Adrenal gland (tissue), 5 donors: ENCODE measurements at regions not wholly inside any gene's neighbourhood (a gene's known extent, or its start where the extent isn't known, plus 50 kb on each side); places are given as distances from the start of the nearest gene placed in this dataset.

Experiments
- CTCF ChIP-seq, 6 experiments: fragments of 450-650 bp in 4 of 6; fragments of 200-600 bp in 2 of 6; sonication (generic) in 1 of 6; IDR thresholded peaks; 1 replicate in 5 of 6; 2 replicates in 1 of 6; pipeline versions ENCODE4 v1.5.1 to v1.8.0; 2016 to 2021; ENCODE audit warnings: antibody characterized with exemption in 6 of 6, mild to moderate bottlenecking in 2 of 6, moderate library complexity in 1 of 6
- POLR2A ChIP-seq, 2 donors: fragments of 450-650 bp; IDR thresholded peaks; one replicate each; pipeline ENCODE4 v1.6.1; 2017; ENCODE audit warnings: antibody characterized with exemption in 2 of 2, mild to moderate bottlenecking in 2 of 2, moderate library complexity in 1 of 2
- donor health status: DM: no; HTN: no; CAD: no.

- TF ChIP-seq POLR2A (IDR thresholded peaks at IDR 0.05) (no peak), CTCF (IDR thresholded peaks at IDR 0.05) (no peak)
Observed at GRCh38 chr6:109896341-109896740, 81.8 kb upstream of the GPR6 start.
